C4-2B (cell line): ENCODE measurements at regions not wholly inside any gene's neighbourhood (a gene's known extent, or its start where the extent isn't known, plus 50 kb on each side); places are given as distances from the start of the nearest gene placed in this dataset.

Experiments
- H3K27ac ChIP-seq: fragments of 450-650 bp; 2 replicates; pipeline ENCODE4 v1.5.1; 2017
- ZFX ChIP-seq: fragments of 450-650 bp; IDR thresholded peaks from 2 replicates; pipeline ENCODE4 v1.6.1; 2017
- TF ChIP-seq, protein P1 (sequence below): fragments of 450-650 bp; conservative IDR thresholded peaks from 2 replicates; pipeline ENCODE4 v1.5.1; 2017; ENCODE audit warnings: mild to moderate bottlenecking

DNA sequence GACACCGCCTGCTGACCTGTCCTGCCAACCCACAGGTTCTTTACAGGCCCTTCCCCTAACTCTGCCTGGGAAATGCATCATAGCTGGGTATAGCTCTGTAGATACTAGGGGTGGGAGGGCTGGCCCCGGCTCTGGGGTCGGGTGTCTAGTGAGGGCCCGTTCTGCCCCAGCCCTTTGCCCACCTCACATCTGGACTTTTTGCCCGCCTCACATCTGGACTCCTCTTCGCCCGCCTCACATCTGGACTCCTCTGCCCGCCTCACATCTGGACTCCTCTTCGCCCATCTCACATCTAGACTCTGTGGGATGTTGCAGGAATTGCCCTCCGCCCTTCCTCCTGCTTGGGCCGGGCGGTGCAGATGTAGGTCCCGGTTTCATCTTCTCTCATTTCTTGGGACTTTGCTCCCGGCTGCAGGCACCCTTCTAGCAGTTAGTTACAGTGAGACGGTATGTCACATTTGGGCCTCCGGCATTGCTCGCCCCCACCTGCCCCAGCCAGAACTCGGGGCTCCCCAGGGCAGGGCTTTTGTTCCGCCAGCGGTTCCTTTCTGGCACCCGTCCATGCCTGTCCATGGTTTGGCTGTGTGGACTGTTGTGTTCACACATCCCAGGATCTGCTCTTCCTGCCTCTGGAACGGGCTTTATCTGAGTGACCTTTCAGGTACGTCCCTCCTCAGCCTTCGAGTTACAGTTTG lies 1153.7 kb downstream of the BRD1 start:
- TF ChIP-seq ZFX, result no peak
- TF ChIP-seq, protein P1, sequence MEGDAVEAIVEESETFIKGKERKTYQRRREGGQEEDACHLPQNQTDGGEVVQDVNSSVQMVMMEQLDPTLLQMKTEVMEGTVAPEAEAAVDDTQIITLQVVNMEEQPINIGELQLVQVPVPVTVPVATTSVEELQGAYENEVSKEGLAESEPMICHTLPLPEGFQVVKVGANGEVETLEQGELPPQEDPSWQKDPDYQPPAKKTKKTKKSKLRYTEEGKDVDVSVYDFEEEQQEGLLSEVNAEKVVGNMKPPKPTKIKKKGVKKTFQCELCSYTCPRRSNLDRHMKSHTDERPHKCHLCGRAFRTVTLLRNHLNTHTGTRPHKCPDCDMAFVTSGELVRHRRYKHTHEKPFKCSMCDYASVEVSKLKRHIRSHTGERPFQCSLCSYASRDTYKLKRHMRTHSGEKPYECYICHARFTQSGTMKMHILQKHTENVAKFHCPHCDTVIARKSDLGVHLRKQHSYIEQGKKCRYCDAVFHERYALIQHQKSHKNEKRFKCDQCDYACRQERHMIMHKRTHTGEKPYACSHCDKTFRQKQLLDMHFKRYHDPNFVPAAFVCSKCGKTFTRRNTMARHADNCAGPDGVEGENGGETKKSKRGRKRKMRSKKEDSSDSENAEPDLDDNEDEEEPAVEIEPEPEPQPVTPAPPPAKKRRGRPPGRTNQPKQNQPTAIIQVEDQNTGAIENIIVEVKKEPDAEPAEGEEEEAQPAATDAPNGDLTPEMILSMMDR, result no peak

DNA sequence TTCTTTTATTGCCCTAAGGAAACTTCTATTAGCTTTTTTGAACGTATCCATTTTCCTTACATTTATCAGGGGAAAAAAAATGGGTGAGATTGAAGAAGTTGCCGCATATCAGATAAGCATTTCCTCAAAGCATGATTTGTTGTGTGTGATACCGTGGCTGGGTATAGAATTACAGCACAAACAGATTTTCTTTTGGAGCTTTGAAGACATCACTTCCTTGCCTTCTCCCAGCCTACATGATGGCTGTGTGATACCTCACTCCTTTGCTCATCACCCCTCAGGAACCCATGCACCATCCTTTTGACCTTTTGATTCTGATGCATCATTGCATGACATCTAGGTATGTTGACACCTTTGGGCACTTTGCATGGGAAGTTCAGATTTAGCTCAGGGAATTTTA lies 1155.3 kb downstream of the BRD1 start:
- H3K27ac ChIP-seq, result no peak overlapping the region
- no peak for TF ChIP-seq ZFX

More for the DNA sequence above, 1153.7 kb downstream of the BRD1 start:
- no peak overlapping the region for H3K27ac ChIP-seq

DNA sequence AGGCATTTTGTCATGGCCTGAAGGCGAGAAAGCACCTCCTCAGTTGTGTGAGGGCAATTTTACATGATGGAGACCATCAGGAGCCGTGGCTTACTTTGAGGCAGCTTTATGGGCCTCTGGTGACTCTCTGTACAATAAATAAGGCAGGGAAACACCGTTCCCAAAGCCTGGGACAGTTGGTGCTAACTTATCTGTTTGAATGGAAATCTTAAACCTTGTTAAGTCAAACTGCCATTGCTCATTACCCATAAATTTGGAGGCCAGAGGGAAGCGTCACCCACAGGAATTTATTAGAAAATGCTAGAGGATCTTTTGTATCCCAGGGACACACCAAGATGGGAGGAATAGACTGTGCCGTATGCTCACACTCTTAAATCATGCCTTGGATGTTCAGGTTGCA lies 1156.9 kb downstream of the BRD1 start:
- TF ChIP-seq ZFX, result no peak
- TF ChIP-seq, protein P1, result no peak
- no peak overlapping the region for H3K27ac ChIP-seq

DNA sequence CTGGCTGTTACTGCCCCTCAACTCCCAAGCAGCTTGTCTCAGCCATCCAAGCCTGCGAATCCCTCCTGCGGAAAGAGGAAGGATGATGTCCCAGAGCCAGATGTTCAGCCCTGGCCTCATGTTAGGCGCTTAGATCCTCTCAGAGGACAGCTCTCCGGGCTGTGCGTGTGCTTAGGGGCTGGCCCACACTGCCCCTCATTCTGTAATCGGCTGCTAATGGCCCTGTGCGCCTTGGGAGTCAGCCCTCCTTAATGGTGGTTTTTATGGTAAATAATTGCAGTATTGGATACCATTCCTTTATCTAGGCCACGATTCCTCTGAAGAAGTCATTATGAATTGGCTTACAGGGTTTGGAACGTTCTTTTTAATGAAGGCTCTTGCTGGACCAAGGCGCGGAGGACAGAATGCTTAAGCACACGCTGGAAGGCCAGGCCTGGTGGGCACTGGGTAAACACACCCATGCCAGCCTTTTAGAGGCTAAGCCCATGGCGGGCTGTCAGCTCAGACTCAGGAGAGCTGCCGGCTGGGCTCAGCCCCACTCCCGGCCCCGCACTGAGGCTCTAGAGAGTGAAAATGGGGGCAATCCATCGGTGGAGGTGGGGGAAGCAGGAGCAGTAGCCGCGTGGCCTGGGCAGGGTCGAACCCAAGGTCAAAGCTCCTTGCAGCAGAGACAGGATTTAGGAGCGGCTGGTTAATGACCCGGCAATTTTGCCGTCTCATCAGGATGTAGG lies 1157.5 kb downstream of the BRD1 start:
- H3K27ac ChIP-seq, result no peak overlapping the region
- TF ChIP-seq, protein P1, result no peak
- TF ChIP-seq ZFX, result no peak

DNA sequence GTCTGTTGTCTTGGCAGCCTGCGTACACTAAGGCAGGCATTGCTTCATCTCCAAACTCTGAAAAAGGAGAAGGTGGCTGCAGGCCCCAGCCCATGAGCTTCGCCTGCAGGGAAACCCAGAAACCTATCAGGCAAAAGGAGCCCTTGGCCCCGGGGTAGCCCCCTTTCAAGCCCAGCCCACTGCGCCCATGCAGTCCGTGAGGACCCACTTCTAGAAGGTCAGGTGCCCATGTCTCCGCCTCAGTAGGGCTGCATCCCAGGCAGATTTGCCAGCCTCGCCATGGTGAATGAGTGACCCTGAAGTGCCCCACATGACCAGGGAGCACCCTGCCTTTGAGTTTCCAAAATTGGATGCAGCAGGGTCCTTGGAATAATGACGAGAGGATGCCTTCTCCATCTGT lies 1158.4 kb downstream of the BRD1 start:
- no peak for TF ChIP-seq ZFX
- TF ChIP-seq, protein P1, result no peak

DNA sequence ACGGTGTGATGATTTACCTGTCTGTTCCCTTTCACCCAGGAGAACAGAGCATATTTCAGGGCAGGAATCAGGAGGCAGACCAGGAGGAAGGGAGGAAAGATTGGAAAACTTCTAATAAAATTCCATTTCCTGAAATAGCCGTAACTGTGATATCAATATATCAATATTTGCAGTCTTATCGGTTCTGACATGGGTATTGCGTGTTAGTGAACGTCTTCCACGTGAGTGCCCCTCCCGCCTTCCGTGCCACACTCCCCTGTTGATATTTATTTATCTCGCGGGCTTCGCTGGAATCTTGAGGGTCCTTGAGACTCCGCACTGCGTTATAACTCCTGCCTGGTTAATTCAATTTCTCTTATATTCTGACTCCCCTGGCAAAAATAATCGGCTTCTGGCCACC lies 1160.4 kb downstream of the BRD1 start:
- TF ChIP-seq, protein P1, result no peak
- no peak for TF ChIP-seq ZFX

More for the DNA sequence above, 1158.4 kb downstream of the BRD1 start:
- no peak overlapping the region for H3K27ac ChIP-seq

DNA sequence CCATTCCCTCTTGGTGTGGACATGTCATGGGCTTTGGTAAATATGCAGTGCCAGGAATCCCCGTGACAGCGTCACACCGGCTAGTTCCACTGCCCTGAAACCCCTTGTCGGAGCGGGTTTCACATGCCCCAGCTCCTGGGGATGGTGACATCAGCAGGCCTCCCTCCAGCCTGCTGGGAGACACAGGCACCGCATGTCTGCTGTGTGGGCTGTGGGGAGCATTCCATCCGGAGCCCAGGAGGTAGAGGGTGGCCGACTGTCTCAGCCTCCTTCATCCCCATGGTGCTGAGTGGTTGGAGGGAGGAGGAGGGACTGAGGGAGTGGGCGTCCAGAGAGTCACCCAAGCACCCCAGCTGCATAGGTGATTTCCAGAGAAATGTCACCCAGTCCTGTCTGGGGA lies 1161.1 kb downstream of the BRD1 start:
- no peak for TF ChIP-seq ZFX
- TF ChIP-seq, protein P1, result no peak
- no peak overlapping the region for H3K27ac ChIP-seq

More for the DNA sequence above, 1160.4 kb downstream of the BRD1 start:
- H3K27ac ChIP-seq, result no peak overlapping the region
